HG02623 (cell line): ENCODE measurements at regions not wholly inside any gene's neighbourhood (a gene's known extent, or its start where the extent isn't known, plus 50 kb on each side); places are given as distances from the start of the nearest gene placed in this dataset.
"Not testable (repeated sequence)": the region's sequence is repeated elsewhere in the genome, so short reads cannot be mapped to it uniquely, and the experiment has no call there.

Experiments
- ATAC-seq: cut with Tn5 transposase; IDR thresholded peaks from one replicate; pipeline ENCODE4 v1.9.1; 2021; ENCODE audit warnings: moderate library complexity; ENCODE audit not compliant: unreplicated experiment

GRCh38 chr14:46444666-46445065 lies 206.9 kb downstream of the RPL10L start:
- ATAC-seq, result no peak

DNA sequence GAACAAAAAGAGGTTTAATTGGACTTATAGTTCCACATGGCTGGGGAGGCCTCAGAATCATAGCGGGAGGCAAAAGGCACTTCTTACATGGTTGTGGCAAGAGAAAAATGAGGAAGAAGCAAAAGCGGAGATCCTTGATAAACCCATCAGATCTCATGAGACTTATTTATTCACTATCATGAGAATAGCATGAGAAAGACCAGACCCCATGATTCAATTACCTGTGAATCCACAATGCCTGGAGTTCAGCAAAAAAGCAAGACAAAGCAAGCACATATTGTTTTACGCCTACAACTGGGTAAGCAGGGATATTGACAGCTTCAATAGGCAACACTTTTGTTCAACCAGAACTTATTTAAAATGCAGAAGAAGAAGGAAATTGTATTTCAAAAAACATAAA lies 218.2 kb downstream of the RPL10L start:
- no peak for ATAC-seq

DNA sequence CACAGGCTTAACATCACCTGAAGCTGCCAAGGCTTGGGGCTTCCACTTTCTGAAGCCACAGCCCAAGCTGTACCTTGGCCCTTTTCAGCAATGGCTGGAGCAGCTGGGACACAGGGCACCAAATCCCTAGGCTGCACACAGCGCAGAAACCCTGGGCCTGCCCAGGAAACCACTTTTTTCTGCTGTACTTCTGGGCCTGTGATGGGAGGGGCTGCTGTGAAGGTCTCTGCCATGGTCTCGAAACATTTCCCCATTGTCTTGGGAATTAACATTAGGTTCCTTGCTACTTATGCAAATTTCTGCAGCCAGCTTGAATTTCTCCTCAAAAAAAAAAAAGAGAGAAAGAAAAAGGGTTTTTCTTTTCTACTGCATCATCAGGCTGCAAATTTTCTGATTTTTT lies 219.1 kb downstream of the RPL10L start:
- no peak for ATAC-seq

GRCh38 chr14:46417066-46417465 lies 234.5 kb downstream of the RPL10L start:
- no peak for ATAC-seq

DNA sequence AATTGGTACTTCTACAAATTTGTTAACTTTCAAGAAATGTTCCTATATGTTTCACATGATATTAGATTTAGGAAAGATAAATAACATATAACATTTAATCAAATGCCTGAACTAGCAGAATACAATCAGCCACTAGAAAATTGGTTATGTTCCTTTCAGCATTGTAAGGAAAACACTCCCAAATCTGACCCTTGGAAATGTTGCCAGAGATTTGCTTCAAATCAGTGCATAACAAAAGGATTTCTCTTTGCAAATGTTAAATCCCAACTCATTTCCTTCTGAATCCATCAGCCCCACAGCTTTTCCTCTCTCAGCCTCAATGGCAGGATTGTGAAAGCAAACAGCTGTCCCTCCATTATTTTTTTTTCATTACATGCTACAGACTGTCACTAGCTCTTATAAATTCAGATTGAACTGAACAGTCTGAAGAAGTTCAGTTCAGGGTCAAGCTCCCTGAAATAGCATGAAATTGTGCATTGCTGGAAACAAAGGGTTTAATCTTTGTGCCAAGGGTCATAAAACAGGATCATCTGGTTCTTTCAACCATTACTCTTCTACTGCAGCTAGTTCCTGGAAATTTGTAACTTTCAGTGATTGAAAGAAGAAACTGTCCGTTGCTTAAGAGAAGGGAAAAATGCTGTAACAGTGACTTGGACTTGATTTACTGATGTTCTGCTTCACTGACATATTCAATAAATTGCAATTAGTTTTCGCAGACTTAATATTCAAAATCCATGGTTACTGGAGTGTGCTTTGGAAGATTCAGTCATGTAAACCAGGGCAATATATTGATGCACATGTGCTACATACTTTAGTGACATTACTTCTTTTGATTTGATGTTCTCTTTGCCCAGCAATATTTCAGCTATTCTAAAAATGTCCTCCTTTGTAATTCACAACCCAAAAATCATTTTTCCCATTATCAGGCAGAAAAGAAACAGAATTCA lies 246.4 kb downstream of the RPL10L start:
- ATAC-seq, result no peak

- not testable (repeated sequence) for ATAC-seq
Observed at GRCh38 chr14:46402001-46402690, 249.4 kb downstream of the RPL10L start.

- no peak for ATAC-seq
Observed at GRCh38 chr14:46401066-46401465, 250.5 kb downstream of the RPL10L start.

- ATAC-seq, result no peak
Observed at GRCh38 chr14:46399049-46399448, 252.5 kb downstream of the RPL10L start.

DNA sequence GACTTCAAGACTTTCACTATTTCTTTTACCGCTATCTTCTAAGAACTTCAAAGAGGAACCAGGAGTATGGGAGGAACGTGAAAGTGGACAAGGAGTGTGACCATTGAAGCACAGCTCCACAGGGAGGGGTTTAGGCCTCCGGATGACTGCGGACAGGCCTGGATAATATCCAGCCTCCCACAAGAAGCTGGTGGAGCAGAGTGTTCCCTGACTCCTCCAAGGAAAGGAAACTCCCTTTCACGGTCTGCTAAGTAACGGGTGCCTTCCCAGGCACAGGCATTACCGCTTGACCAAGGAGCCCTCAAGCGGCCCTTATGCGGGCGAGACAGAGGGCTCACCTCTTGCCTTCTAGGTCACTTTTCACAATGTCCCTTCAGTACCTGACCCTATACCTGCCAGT lies 267.0 kb downstream of the RPL10L start:
- ATAC-seq, result no peak

- no peak for ATAC-seq
Observed at GRCh38 chr14:46381674-46382073, 269.9 kb downstream of the RPL10L start.

GRCh38 chr14:46378248-46378647 lies 273.3 kb downstream of the RPL10L start:
- ATAC-seq, result no peak

DNA sequence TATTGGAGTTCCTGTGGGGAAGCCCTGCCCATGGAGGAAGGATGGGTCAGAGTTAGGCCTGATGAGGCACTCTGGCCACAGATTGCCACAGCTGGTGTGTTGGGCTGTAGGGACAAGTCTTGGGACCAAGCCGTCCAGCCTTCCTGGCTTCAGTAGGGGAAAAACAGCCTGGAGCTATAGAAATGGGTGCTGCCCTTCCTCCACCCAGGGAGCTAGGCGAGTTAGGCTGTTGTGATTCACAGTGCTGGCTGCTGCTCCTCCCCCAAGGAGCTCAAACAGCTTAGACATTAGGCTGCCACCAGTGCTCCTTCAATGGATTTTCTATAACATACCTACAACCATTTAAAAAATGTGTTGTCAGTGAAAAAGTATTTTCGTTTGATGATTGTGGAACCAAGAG lies 274.3 kb downstream of the RPL10L start:
- ATAC-seq, result no peak

GRCh38 chr14:46369391-46369790 lies 282.2 kb downstream of the RPL10L start:
- no peak for ATAC-seq

- no peak for ATAC-seq
Observed at GRCh38 chr14:46368275-46368674, 283.3 kb downstream of the RPL10L start.

- no peak for ATAC-seq
Observed at GRCh38 chr14:46352844-46353243, 298.7 kb downstream of the RPL10L start.

GRCh38 chr14:46344327-46344937 lies 307.1 kb downstream of the RPL10L start:
- ATAC-seq, result peak; percentile 91

GRCh38 chr14:46325777-46326176 lies 325.8 kb downstream of the RPL10L start:
- no peak for ATAC-seq

- no peak for ATAC-seq
Observed at GRCh38 chr14:46325157-46325556, 326.4 kb downstream of the RPL10L start.

DNA sequence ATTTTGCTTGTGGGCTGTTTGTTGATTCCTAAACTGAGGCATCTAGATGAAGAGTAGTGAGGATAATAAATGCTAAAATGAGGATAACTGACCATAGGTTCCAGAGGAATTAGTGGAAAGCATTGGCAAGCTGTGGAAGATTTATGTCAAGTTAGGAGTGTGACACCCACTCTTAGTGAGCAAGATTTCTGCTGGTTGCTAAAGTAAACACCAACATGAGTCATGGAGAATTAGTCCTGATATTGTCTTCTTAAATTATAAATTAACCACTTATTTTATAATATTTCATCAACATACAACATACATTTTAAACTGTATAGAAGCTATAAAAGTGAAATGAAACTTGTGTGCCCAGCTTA lies 328.2 kb downstream of the RPL10L start:
- ATAC-seq, result no peak

DNA sequence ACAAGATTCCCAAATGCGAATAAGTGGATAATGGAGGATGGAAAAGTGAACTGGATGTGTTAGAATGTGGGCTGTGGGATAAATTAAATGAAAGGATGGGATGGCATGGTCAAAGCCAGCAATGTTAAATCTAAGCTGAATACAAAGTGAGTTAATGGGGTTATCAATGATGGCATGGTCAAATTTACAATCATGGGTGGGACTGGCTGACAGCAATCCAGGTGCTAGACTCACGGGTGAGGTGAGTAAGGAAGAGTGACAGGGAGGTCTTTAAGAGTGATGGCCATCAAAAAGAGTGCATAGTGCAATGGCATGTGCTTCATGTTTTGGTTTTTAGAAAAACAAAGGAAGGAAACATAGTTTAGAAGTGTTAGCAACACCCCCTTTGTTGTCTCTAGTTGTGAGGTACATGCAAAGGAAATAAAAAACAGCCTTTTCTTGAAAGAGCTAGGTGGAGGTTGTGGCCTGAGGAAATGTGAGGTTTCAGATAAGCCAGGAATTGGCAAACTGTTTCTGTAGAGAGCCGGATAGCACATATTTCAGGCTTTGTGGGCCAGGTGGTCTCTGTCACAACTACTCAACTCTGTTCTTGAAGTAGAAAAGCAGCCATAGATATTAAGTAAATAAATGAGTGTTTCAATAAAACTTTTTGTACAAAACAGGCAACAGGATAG lies 328.7 kb downstream of the RPL10L start:
- ATAC-seq, result no peak

GRCh38 chr14:46322076-46322475 lies 329.5 kb downstream of the RPL10L start:
- ATAC-seq, result no peak
